ENCODE measurements at regions not wholly inside any gene's neighbourhood (a gene's known extent, or its start where the extent isn't known, plus 50 kb on each side); places are given as distances from the start of the nearest gene placed in this dataset.

DNA sequence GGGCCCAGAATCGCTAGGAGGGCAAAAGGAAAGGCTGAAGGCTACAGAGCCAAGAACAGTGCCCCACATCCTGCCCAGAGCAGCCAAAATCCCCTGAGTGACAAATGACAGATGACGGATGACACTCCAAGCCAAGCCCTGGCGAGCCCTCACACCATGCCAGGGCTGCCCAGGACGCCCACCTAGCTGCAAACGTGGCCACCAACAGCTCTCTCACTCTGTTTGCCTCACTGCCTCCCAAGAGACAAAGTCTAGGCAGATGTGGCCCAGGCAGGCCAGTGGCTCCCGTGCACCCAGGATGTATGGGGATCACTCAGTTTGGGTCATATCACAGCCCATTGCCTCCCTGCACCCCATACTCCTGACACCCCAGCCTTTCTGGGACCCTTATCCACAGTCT lies 270.1 kb upstream of the NSMCE3 start:
- Mint-ChIP-seq H3K36me3 (ENCODE audit: insufficient read depth in 1 of 3, low read depth in 3 of 3) (no peaks in the 10 kb centered on the region), H3K4me1 (peaks cover 20 to 25% of the 10 kb centered on the region in 2 experiments), H3K9me3 (no peaks in the 10 kb centered on the region), H3K27ac (no peak overlapping the region; a peak in 1 of 7 replicates), H3K27me3 (ENCODE audit: low read depth) (no peaks in the 10 kb centered on the region; the same call in 1 of the 2 replicates), H3K4me3 (no peak overlapping the region)
- H3K79me1 ChIP-seq (ENCODE audit: insufficient read depth, low read depth, low read length, poor library complexity, severe bottlenecking) = no peaks in the 10 kb centered on the region
- no peaks in the 10 kb centered on the region for H3K9me3 ChIP-seq (ENCODE audit: control insufficient read depth, low read depth, low read length)
- DNase-seq = no peak
- no peaks in the 10 kb centered on the region; the same call in 1 of the 2 replicates for H3K79me2 ChIP-seq (ENCODE audit: insufficient read depth, low read length)
- no peak overlapping the region for H2BK5ac ChIP-seq (ENCODE audit: insufficient read length, low read length)
- no peak overlapping the region for H3K18ac ChIP-seq (ENCODE audit: insufficient read length, low read depth, low read length)
- H2BK15ac ChIP-seq (ENCODE audit: low read depth, low read length) = no peak overlapping the region
- no peak overlapping the region for H3K27ac ChIP-seq (ENCODE audit: insufficient read length, low read depth, low read length)
- no CpG with 5 or more reads among the region's 6 CpGs for WGBS (ENCODE audit: extremely low coverage, insufficient read length, low lambda C conversion rate)
- H2BK120ac ChIP-seq (ENCODE audit: low read depth, low read length, poor library complexity, severe bottlenecking) = no peak overlapping the region
- H4K5ac ChIP-seq (ENCODE audit: insufficient read length, low read depth, low read length) = no peak overlapping the region
- no peaks in the 10 kb centered on the region; the same call in 1 of the 2 replicates for H3K4me1 ChIP-seq (ENCODE audit: insufficient read depth, low read length)
- no peak overlapping the region for H3K23ac ChIP-seq (ENCODE audit: insufficient read length, low read depth, low read length)
- TF ChIP-seq, protein P1, sequence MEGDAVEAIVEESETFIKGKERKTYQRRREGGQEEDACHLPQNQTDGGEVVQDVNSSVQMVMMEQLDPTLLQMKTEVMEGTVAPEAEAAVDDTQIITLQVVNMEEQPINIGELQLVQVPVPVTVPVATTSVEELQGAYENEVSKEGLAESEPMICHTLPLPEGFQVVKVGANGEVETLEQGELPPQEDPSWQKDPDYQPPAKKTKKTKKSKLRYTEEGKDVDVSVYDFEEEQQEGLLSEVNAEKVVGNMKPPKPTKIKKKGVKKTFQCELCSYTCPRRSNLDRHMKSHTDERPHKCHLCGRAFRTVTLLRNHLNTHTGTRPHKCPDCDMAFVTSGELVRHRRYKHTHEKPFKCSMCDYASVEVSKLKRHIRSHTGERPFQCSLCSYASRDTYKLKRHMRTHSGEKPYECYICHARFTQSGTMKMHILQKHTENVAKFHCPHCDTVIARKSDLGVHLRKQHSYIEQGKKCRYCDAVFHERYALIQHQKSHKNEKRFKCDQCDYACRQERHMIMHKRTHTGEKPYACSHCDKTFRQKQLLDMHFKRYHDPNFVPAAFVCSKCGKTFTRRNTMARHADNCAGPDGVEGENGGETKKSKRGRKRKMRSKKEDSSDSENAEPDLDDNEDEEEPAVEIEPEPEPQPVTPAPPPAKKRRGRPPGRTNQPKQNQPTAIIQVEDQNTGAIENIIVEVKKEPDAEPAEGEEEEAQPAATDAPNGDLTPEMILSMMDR (conservative IDR thresholded peaks at IDR 0.05) = no peak
- no peak overlapping the region for H3T11ph ChIP-seq (ENCODE audit: low read length)
- no peaks in the 10 kb centered on the region for H4K20me1 ChIP-seq (ENCODE audit: control insufficient read depth, insufficient read depth, insufficient read length)
- H3K27me3 ChIP-seq (ENCODE audit: insufficient read depth, low read length) = no peaks in the 10 kb centered on the region
- H3K56ac ChIP-seq (ENCODE audit: insufficient read length, low read depth, low read length) = no peak overlapping the region
- no peak overlapping the region for H2AK5ac ChIP-seq (ENCODE audit: insufficient read length, low read length)
- no peak overlapping the region for H2BK12ac ChIP-seq (ENCODE audit: insufficient read length, low read depth, low read length)
- H4K91ac ChIP-seq (ENCODE audit: insufficient read length, low read depth, low read length) = no peak overlapping the region
- no peak overlapping the region for H2BK20ac ChIP-seq (ENCODE audit: low read depth, low read length, poor library complexity, severe bottlenecking)
- H3K14ac ChIP-seq (ENCODE audit: insufficient read depth, low read length) = no peak overlapping the region
- H3K9ac ChIP-seq (ENCODE audit: extremely low read depth, insufficient read length, low read length) = no peak overlapping the region
- no peak overlapping the region for H2AFZ ChIP-seq (ENCODE audit: low read length)
- no peak overlapping the region for H4K8ac ChIP-seq (replicated peaks; ENCODE audit: insufficient read length, low read depth, low read length)
- no peak overlapping the region for H3K4ac ChIP-seq (ENCODE audit: low read depth, low read length)
- H3K23me2 ChIP-seq (ENCODE audit: insufficient read length, low read depth, low read length, poor library complexity, severe bottlenecking) = no peaks in the 10 kb centered on the region
- no peak overlapping the region for H3K4me2 ChIP-seq (ENCODE audit: insufficient read depth, insufficient read length, low read length)

Data from H9 (cell line).